GM21515 (cell line): ENCODE measurements at regions not wholly inside any gene's neighbourhood (a gene's known extent, or its start where the extent isn't known, plus 50 kb on each side); places are given as distances from the start of the nearest gene placed in this dataset.
A peak's percentile ranks its signal among the peaks of the same experiment; 100 is the strongest.
"Not testable (repeated sequence)": the region's sequence is repeated elsewhere in the genome, so short reads cannot be mapped to it uniquely, and the experiment has no call there.

Source experiments
- ATAC-seq: cut with Tn5 transposase; IDR thresholded peaks from one replicate; pipeline ENCODE4 v1.9.1; 2021; ENCODE audit not compliant: unreplicated experiment

- ATAC-seq, result not testable (repeated sequence)
Observed at GRCh38 chr6:127406722-127407121, 52.5 kb downstream of the KIAA0408 start.

GRCh38 chr6:127406122-127406521 lies 53.1 kb downstream of the KIAA0408 start:
- no peak for ATAC-seq

GRCh38 chr6:127404594-127405178 lies 54.5 kb downstream of the KIAA0408 start:
- ATAC-seq, result no peak

GRCh38 chr6:127404133-127404532 lies 55.1 kb downstream of the KIAA0408 start:
- peak; percentile 75 for ATAC-seq

GRCh38 chr6:127403636-127404035 lies 55.6 kb downstream of the KIAA0408 start:
- ATAC-seq, result peak; percentile 79

GRCh38 chr6:127402890-127403617 lies 56.1 kb downstream of the KIAA0408 start:
- ATAC-seq, result no peak

- ATAC-seq, result no peak
Observed at GRCh38 chr6:127397729-127398630, 54.6 kb upstream of the ECHDC1 start.

- not testable (repeated sequence) for ATAC-seq
Observed at GRCh38 chr6:127397171-127397597, 53.8 kb upstream of the ECHDC1 start.
